Colonic mucosa (tissue), 4 donors: ENCODE measurements at regions not wholly inside any gene's neighbourhood (a gene's known extent, or its start where the extent isn't known, plus 50 kb on each side); places are given as distances from the start of the nearest gene placed in this dataset.

Source experiments
- DNase-seq: peaks from one replicate; pipeline ENCODE4 v3.0.0-alpha.2; 2020
- H3K27ac ChIP-seq: fragments of 200-600 bp; one replicate; pipeline ENCODE4 v1.8.0; 2021
- H3K27me3 ChIP-seq: fragments of 200-600 bp; one replicate; pipeline ENCODE4 v1.8.0; 2021
- H3K36me3 ChIP-seq: fragments of 200-600 bp; one replicate; pipeline ENCODE4 v1.8.0; 2021
- H3K4me1 ChIP-seq: fragments of 200-600 bp; one replicate; pipeline ENCODE4 v1.8.0; 2021; ENCODE audit warnings: mild to moderate bottlenecking
- H3K4me3 ChIP-seq: fragments of 200-600 bp; one replicate; pipeline ENCODE4 v1.8.0; 2021
- H3K9ac ChIP-seq, 2 donors: one replicate each; pipeline ENCODE4 v1.7.0; 2013; ENCODE audit warnings: control low read depth in 2 of 2, low read depth in 2 of 2, low read length in 2 of 2
- H3K9me3 ChIP-seq: fragments of 200-600 bp; one replicate; pipeline ENCODE4 v1.8.0; 2021
- CTCF ChIP-seq: fragments of 200-600 bp; IDR thresholded peaks from one replicate; pipeline ENCODE4 v1.8.0; 2022; ENCODE audit warnings: antibody characterized with exemption, mild to moderate bottlenecking
- intact Hi-C: fragments of 100-400 bp; cut with DNase I; formaldehyde crosslinking; loops from one replicate; pipeline ENCODE4 v1.14.1; 2022
- donor health status: healthy.
- donor health status: DM: no; HTN: no; CAD: no.
- donor health status: DM: no; HTN: no; CAD: no.

- Histone ChIP-seq H3K36me3 (no peaks in the 10 kb centered on the region), H3K9me3 (no peaks in the 10 kb centered on the region), H3K27me3 (no peaks in the 10 kb centered on the region), H3K27ac (no peak overlapping the region), H3K4me1 (no peaks in the 10 kb centered on the region), H3K9ac (no peak overlapping the region), H3K4me3 (no peak overlapping the region)
- no peak for TF ChIP-seq CTCF
- intact Hi-C loops = no loop called here
- no peak for DNase-seq
These were observed 133.9 kb downstream of the ESM1 start for GRCh38 chr5:54851449-54851848.

GRCh38 chr5:54848581-54848980 lies 136.8 kb downstream of the ESM1 start:
- no peaks in the 10 kb centered on the region for H3K4me1 ChIP-seq
- H3K9me3 ChIP-seq = no peaks in the 10 kb centered on the region
- DNase-seq = no peak
- no peak overlapping the region for H3K9ac ChIP-seq
- intact Hi-C loops = no loop called here
- H3K27me3 ChIP-seq = no peaks in the 10 kb centered on the region
- TF ChIP-seq CTCF = no peak
- no peak overlapping the region for H3K27ac ChIP-seq
- H3K4me3 ChIP-seq = no peak overlapping the region
- H3K36me3 ChIP-seq = no peaks in the 10 kb centered on the region

GRCh38 chr5:54845567-54845941 lies 139.8 kb downstream of the ESM1 start:
- TF ChIP-seq CTCF = no peak
- Histone ChIP-seq H3K9me3 (no peaks in the 10 kb centered on the region), H3K27ac (no peak overlapping the region), H3K9ac (no peak overlapping the region), H3K27me3 (no peaks in the 10 kb centered on the region), H3K4me3 (no peak overlapping the region), H3K36me3 (no peaks in the 10 kb centered on the region), H3K4me1 (no peaks in the 10 kb centered on the region)
- DNase-seq = no peak
- intact Hi-C loops = loop anchor here (2.0 kb wide), 1 partner anchor 329 kb away; the partner anchor contains the start of gene SNX18

- Histone ChIP-seq H3K27me3 (no peaks in the 10 kb centered on the region), H3K9ac (no peak overlapping the region), H3K4me1 (no peaks in the 10 kb centered on the region), H3K4me3 (no peak overlapping the region), H3K36me3 (no peaks in the 10 kb centered on the region), H3K27ac (no peak overlapping the region), H3K9me3 (no peaks in the 10 kb centered on the region)
- DNase-seq = no peak
- peak; percentile 62 for TF ChIP-seq CTCF
- intact Hi-C loops = loop anchor here (2.0 kb wide), 1 partner anchor 328 kb away; the partner anchor contains the start of gene SNX18
These were observed 140.4 kb downstream of the ESM1 start for GRCh38 chr5:54844905-54845566.

GRCh38 chr5:54844266-54844665 lies 141.1 kb downstream of the ESM1 start:
- intact Hi-C loops = loop anchor here (2.0 kb wide), 1 partner anchor 327 kb away; the partner anchor contains the start of gene SNX18
- DNase-seq = no peak
- H3K9me3 ChIP-seq = no peaks in the 10 kb centered on the region
- H3K9ac ChIP-seq = no peak overlapping the region
- TF ChIP-seq CTCF = no peak
- no peaks in the 10 kb centered on the region for H3K36me3 ChIP-seq
- no peak overlapping the region for H3K27ac ChIP-seq
- H3K4me3 ChIP-seq = no peak overlapping the region
- no peaks in the 10 kb centered on the region for H3K4me1 ChIP-seq
- no peaks in the 10 kb centered on the region for H3K27me3 ChIP-seq
